Type B pancreatic cell (in vitro differentiated cells): ENCODE measurements at regions not wholly inside any gene's neighbourhood (a gene's known extent, or its start where the extent isn't known, plus 50 kb on each side); places are given as distances from the start of the nearest gene placed in this dataset.

ENCODE experiments used
- DNase-seq: peaks from one replicate; pipeline ENCODE4 v3.0.0; 2021; ENCODE audit warnings: mixed read lengths; ENCODE audit not compliant: unreplicated experiment; ENCODE audit errors: extremely low spot score
- H3K27ac Mint-ChIP-seq: 2 replicates; pipeline ENCODE4 v1.8.0; 2021; ENCODE audit warnings: mild to moderate bottlenecking, mixed read lengths
- H3K27me3 Mint-ChIP-seq: 2 replicates; pipeline ENCODE4 v1.8.0; 2021; ENCODE audit warnings: mixed read lengths
- H3K36me3 Mint-ChIP-seq: 2 replicates; pipeline ENCODE4 v1.8.0; 2021; ENCODE audit warnings: mixed read lengths
- H3K4me1 Mint-ChIP-seq: one replicate; pipeline ENCODE4 v1.8.0; 2021; ENCODE audit warnings: mixed read lengths; ENCODE audit not compliant: unreplicated experiment
- H3K4me3 Mint-ChIP-seq: 2 replicates; pipeline ENCODE4 v1.8.0; 2021; ENCODE audit warnings: mild to moderate bottlenecking, mixed read lengths
- H3K9me3 Mint-ChIP-seq: 2 replicates; pipeline ENCODE4 v1.8.0; 2021; ENCODE audit warnings: mixed read lengths
- TF ChIP-seq, protein P1 (sequence below): fragments of 200-600 bp; sonication (generic); conservative IDR thresholded peaks from 2 replicates; pipeline ENCODE4 v1.5.0; 2021; ENCODE audit warnings: antibody characterized with exemption, mild to moderate bottlenecking

DNA sequence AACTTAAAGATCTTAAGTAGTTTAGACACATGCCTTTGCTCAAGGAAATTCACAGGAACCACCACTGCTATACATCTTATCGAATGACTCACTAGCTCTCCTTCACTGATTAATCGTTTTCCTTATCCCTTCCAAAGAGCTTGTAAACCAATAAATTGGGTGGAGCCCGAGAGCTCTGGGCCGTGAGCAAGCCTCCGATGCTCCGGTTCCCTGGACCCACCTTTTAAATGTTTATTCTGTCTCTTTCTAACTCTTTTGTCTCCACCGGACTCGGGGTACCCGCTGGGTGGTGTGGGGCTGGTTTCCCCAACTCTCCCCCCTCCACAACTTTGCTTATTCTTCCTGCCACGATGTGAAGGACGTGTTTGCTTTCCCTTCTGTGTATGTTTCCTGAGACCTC lies 292.9 kb upstream of the TMEFF2 start:
- no peaks in the 10 kb centered on the region for H3K27me3 Mint-ChIP-seq
- H3K36me3 Mint-ChIP-seq: no peaks in the 10 kb centered on the region
- TF ChIP-seq, protein P1, sequence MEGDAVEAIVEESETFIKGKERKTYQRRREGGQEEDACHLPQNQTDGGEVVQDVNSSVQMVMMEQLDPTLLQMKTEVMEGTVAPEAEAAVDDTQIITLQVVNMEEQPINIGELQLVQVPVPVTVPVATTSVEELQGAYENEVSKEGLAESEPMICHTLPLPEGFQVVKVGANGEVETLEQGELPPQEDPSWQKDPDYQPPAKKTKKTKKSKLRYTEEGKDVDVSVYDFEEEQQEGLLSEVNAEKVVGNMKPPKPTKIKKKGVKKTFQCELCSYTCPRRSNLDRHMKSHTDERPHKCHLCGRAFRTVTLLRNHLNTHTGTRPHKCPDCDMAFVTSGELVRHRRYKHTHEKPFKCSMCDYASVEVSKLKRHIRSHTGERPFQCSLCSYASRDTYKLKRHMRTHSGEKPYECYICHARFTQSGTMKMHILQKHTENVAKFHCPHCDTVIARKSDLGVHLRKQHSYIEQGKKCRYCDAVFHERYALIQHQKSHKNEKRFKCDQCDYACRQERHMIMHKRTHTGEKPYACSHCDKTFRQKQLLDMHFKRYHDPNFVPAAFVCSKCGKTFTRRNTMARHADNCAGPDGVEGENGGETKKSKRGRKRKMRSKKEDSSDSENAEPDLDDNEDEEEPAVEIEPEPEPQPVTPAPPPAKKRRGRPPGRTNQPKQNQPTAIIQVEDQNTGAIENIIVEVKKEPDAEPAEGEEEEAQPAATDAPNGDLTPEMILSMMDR: no peak
- no peaks in the 10 kb centered on the region for H3K4me1 Mint-ChIP-seq
- H3K9me3 Mint-ChIP-seq: no peaks in the 10 kb centered on the region
- H3K27ac Mint-ChIP-seq: no peak overlapping the region
- H3K4me3 Mint-ChIP-seq: no peak overlapping the region
- DNase-seq: no peak

DNA sequence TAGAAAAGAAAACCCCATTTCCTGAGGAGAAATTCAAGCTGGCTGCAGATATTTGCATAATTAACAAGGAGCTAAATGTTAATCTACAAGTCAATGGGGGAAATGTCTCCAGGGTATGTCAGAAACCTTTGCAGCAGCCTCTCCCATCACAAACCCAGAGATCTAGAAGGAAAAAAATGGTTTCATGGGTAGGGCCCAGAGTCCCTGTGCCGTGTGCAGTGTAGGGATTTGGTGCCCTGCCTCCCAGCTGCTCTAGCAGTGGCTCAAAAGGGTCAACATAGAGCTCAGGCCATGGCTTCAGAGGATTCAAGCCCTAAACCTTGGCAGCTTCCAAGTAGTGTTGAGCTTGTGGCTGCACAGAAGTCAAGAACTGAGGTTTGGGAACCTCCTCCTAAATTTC lies 290.2 kb upstream of the TMEFF2 start:
- Mint-ChIP-seq H3K9me3 (no peaks in the 10 kb centered on the region), H3K27me3 (no peaks in the 10 kb centered on the region), H3K4me1 (no peaks in the 10 kb centered on the region), H3K27ac (no peak overlapping the region), H3K36me3 (no peaks in the 10 kb centered on the region), H3K4me3 (no peak overlapping the region)
- TF ChIP-seq, protein P1: no peak
- DNase-seq: no peak

DNA sequence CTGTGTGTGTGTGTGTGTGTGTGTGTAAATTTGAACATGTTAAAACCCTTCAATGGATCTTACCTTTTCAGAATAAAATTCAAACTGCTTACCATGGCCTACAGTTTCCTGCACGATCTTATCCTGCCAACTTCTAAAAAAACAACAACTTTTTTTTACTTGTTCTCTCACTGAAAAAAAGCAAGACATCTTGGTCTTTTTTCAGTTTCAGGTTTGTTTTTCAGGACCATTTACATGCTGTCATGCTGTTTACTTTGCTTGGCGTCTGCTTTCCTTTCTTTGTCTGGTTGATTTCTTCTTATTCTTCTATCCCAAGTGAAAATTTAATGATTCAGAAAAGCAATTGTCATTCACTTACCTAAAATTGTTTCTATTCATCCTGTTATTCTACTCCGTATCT lies 286.3 kb upstream of the TMEFF2 start:
- H3K4me1 Mint-ChIP-seq: no peaks in the 10 kb centered on the region

DNA sequence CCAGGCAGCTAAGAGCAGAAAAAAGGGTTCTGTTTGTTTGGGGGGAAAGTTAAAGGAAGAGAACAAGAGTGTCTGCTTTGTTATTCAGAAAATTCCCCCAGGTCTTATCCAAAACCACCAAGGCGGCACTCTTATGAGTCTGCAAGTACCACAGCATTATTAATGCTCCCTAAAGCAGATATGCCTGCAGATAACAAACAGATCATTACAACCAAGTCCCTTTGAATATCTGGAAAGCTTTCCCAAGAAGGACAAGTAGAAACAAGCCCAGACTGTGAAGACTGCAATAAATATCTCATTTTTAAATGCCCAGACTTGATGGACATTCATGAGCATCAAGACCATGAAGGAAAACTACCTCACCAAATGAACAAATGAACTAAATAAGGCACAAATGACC lies 278.6 kb upstream of the TMEFF2 start:
- H3K9me3 Mint-ChIP-seq: no peaks in the 10 kb centered on the region

More for the DNA sequence above, 286.3 kb upstream of the TMEFF2 start:
- Mint-ChIP-seq H3K27ac (no peak overlapping the region), H3K4me3 (no peak overlapping the region), H3K27me3 (no peaks in the 10 kb centered on the region), H3K9me3 (no peaks in the 10 kb centered on the region), H3K36me3 (no peaks in the 10 kb centered on the region)
- DNase-seq: no peak
- TF ChIP-seq, protein P1: no peak

DNA sequence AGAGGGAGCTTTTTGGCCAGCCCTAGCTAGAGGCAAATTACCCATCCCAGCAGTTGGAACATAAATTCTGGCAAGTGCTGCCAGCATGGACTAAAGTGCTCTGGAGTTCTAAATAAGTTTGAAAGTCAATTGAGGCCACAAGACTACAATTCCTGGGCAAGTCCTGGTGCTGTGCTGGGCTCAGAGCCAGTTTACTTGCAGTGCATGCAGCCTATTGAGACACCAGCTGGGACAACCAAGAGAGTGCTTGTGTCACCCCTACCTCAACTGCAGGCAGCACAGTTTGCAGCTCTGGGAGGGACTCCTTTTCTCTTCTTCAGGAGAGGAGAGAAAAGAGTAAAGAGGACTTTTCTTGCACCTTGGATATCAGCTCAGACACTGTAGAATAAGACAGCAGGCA lies 277.2 kb upstream of the TMEFF2 start:
- no peak for DNase-seq
- no peaks in the 10 kb centered on the region for H3K4me1 Mint-ChIP-seq
- H3K27me3 Mint-ChIP-seq: no peaks in the 10 kb centered on the region
- no peak overlapping the region for H3K4me3 Mint-ChIP-seq
- no peaks in the 10 kb centered on the region for H3K36me3 Mint-ChIP-seq
- no peaks in the 10 kb centered on the region for H3K9me3 Mint-ChIP-seq
- TF ChIP-seq, protein P1: no peak
- H3K27ac Mint-ChIP-seq: no peak overlapping the region

More for the DNA sequence above, 278.6 kb upstream of the TMEFF2 start:
- DNase-seq: no peak
- Mint-ChIP-seq H3K27ac (no peak overlapping the region), H3K4me3 (no peak overlapping the region), H3K4me1 (no peaks in the 10 kb centered on the region), H3K27me3 (no peaks in the 10 kb centered on the region), H3K36me3 (no peaks in the 10 kb centered on the region)
- TF ChIP-seq, protein P1: no peak

DNA sequence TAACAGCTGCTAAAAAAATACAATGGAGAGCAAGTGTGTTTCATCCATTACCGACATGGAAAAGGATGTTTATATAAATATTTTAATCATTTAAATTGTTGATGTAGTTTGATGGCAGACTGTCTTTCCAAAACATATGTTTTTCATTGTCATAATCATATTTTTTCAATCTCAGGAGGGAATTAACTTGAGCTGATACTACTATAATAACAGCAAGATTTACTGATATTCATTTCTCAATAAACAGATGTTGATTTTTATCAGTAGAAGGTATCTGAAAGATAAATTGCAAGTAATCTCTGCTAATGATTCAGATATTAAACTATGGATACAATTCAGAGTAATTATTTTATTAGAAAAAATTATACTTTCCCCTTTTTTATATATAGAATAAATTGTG lies 274.9 kb upstream of the TMEFF2 start:
- no peaks in the 10 kb centered on the region for H3K36me3 Mint-ChIP-seq
- TF ChIP-seq, protein P1: no peak
- H3K27ac Mint-ChIP-seq: no peak overlapping the region
- H3K4me1 Mint-ChIP-seq: no peaks in the 10 kb centered on the region
- H3K27me3 Mint-ChIP-seq: no peaks in the 10 kb centered on the region
- H3K4me3 Mint-ChIP-seq: no peak overlapping the region
- no peaks in the 10 kb centered on the region for H3K9me3 Mint-ChIP-seq
- no peak for DNase-seq
